ENCODE measurements at regions not wholly inside any gene's neighbourhood (a gene's known extent, or its start where the extent isn't known, plus 50 kb on each side); places are given as distances from the start of the nearest gene placed in this dataset.

GRCh38 chr2:83674050-83674449 lies 785.0 kb downstream of the SUCLG1 start:
- Mint-ChIP-seq H3K27me3 (no peaks in the 10 kb centered on the region), H3K27ac (no peak overlapping the region), H3K36me3 (ENCODE audit: low read depth) (no peaks in the 10 kb centered on the region), H3K4me3 (no peak overlapping the region), H3K4me1 (no peaks in the 10 kb centered on the region)
- DNase-seq: no peak
- H3K9me3 ChIP-seq (ENCODE audit: control insufficient read depth, low read length, poor library complexity, severe bottlenecking): no peaks in the 10 kb centered on the region
- ATAC-seq: no peak

GRCh38 chr2:83665894-83666293 lies 793.2 kb downstream of the SUCLG1 start:
- Mint-ChIP-seq H3K4me1 (no peaks in the 10 kb centered on the region), H3K36me3 (ENCODE audit: low read depth) (no peaks in the 10 kb centered on the region), H3K27me3 (no peaks in the 10 kb centered on the region), H3K4me3 (no peak overlapping the region), H3K27ac (no peak overlapping the region)
- DNase-seq (no peak), ATAC-seq (no peak)
- no peaks in the 10 kb centered on the region for H3K9me3 ChIP-seq (ENCODE audit: control insufficient read depth, low read length, poor library complexity, severe bottlenecking)

GRCh38 chr2:83665154-83665553 lies 793.9 kb downstream of the SUCLG1 start:
- Mint-ChIP-seq H3K4me1 (no peaks in the 10 kb centered on the region), H3K4me3 (no peak overlapping the region), H3K36me3 (ENCODE audit: low read depth) (no peaks in the 10 kb centered on the region), H3K27ac (no peak overlapping the region), H3K27me3 (no peaks in the 10 kb centered on the region)
- DNase-seq (no peak), ATAC-seq (no peak)
- H3K9me3 ChIP-seq (ENCODE audit: control insufficient read depth, low read length, poor library complexity, severe bottlenecking): no peaks in the 10 kb centered on the region

GRCh38 chr2:83661711-83662110 lies 797.4 kb downstream of the SUCLG1 start:
- Mint-ChIP-seq H3K27ac (no peak overlapping the region), H3K4me3 (no peak overlapping the region), H3K27me3 (no peaks in the 10 kb centered on the region), H3K36me3 (ENCODE audit: low read depth) (no peaks in the 10 kb centered on the region), H3K4me1 (no peaks in the 10 kb centered on the region)
- ATAC-seq (no peak), DNase-seq (no peak)
- no peaks in the 10 kb centered on the region for H3K9me3 ChIP-seq (ENCODE audit: control insufficient read depth, low read length, poor library complexity, severe bottlenecking)

- DNase-seq (no peak), ATAC-seq (no peak)
- Mint-ChIP-seq H3K4me1 (no peaks in the 10 kb centered on the region), H3K36me3 (ENCODE audit: low read depth) (no peaks in the 10 kb centered on the region), H3K4me3 (no peak overlapping the region), H3K27me3 (no peaks in the 10 kb centered on the region), H3K27ac (no peak overlapping the region)
- H3K9me3 ChIP-seq (ENCODE audit: control insufficient read depth, low read length, poor library complexity, severe bottlenecking): no peaks in the 10 kb centered on the region
Observed at GRCh38 chr2:83654091-83654611, 804.9 kb downstream of the SUCLG1 start.

- DNase-seq: no peak
- no peak for ATAC-seq
- H3K36me3 Mint-ChIP-seq (ENCODE audit: low read depth): no peaks in the 10 kb centered on the region
- H3K27me3 Mint-ChIP-seq: no peaks in the 10 kb centered on the region
- no peaks in the 10 kb centered on the region for H3K4me1 Mint-ChIP-seq
- no peaks in the 10 kb centered on the region for H3K9me3 ChIP-seq (ENCODE audit: control insufficient read depth, low read length, poor library complexity, severe bottlenecking)
- no peak overlapping the region for H3K27ac Mint-ChIP-seq
- no peak overlapping the region for H3K4me3 Mint-ChIP-seq
Observed at GRCh38 chr2:83650898-83651297, 808.2 kb downstream of the SUCLG1 start.

GRCh38 chr2:83650161-83650560 lies 808.9 kb downstream of the SUCLG1 start:
- Mint-ChIP-seq H3K4me1 (no peaks in the 10 kb centered on the region), H3K36me3 (ENCODE audit: low read depth) (no peaks in the 10 kb centered on the region), H3K27me3 (no peaks in the 10 kb centered on the region), H3K27ac (no peak overlapping the region), H3K4me3 (no peak overlapping the region)
- ATAC-seq (no peak), DNase-seq (no peak)
- H3K9me3 ChIP-seq (ENCODE audit: control insufficient read depth, low read length, poor library complexity, severe bottlenecking): no peaks in the 10 kb centered on the region

- Mint-ChIP-seq H3K4me1 (no peaks in the 10 kb centered on the region), H3K27me3 (no peaks in the 10 kb centered on the region), H3K36me3 (ENCODE audit: low read depth) (no peaks in the 10 kb centered on the region), H3K4me3 (no peak overlapping the region), H3K27ac (no peak overlapping the region)
- H3K9me3 ChIP-seq (ENCODE audit: control insufficient read depth, low read length, poor library complexity, severe bottlenecking): no peaks in the 10 kb centered on the region
- DNase-seq (no peak), ATAC-seq (no peak)
Observed at GRCh38 chr2:83640506-83640905, 818.6 kb downstream of the SUCLG1 start.

- Mint-ChIP-seq H3K36me3 (ENCODE audit: low read depth) (no peaks in the 10 kb centered on the region), H3K27ac (no peak overlapping the region), H3K4me3 (no peak overlapping the region), H3K27me3 (no peaks in the 10 kb centered on the region), H3K4me1 (no peaks in the 10 kb centered on the region)
- ATAC-seq (no peak), DNase-seq (no peak)
- no peaks in the 10 kb centered on the region for H3K9me3 ChIP-seq (ENCODE audit: control insufficient read depth, low read length, poor library complexity, severe bottlenecking)
Observed at GRCh38 chr2:83633423-83633822, 825.7 kb downstream of the SUCLG1 start.

- ATAC-seq: no peak
- H3K4me1 Mint-ChIP-seq: no peaks in the 10 kb centered on the region
- no peak overlapping the region for H3K27ac Mint-ChIP-seq
- H3K27me3 Mint-ChIP-seq: no peaks in the 10 kb centered on the region
- H3K36me3 Mint-ChIP-seq (ENCODE audit: low read depth): no peaks in the 10 kb centered on the region
- no peak overlapping the region for H3K4me3 Mint-ChIP-seq
- no peak for DNase-seq
- H3K9me3 ChIP-seq (ENCODE audit: control insufficient read depth, low read length, poor library complexity, severe bottlenecking): no peaks in the 10 kb centered on the region
Observed at GRCh38 chr2:83630351-83630750, 828.7 kb downstream of the SUCLG1 start.

GRCh38 chr2:83615511-83615910 lies 843.6 kb downstream of the SUCLG1 start:
- no peaks in the 10 kb centered on the region for H3K27me3 Mint-ChIP-seq
- H3K4me1 Mint-ChIP-seq: no peaks in the 10 kb centered on the region
- no peak overlapping the region for H3K4me3 Mint-ChIP-seq
- ATAC-seq (no peak), DNase-seq (no peak)
- no peaks in the 10 kb centered on the region for H3K9me3 ChIP-seq (ENCODE audit: control insufficient read depth, low read length, poor library complexity, severe bottlenecking)
- H3K27ac Mint-ChIP-seq: no peak overlapping the region
- H3K36me3 Mint-ChIP-seq (ENCODE audit: low read depth): no peaks in the 10 kb centered on the region

- H3K27ac Mint-ChIP-seq: no peak overlapping the region
- H3K27me3 Mint-ChIP-seq: no peaks in the 10 kb centered on the region
- DNase-seq: no peak
- H3K4me3 Mint-ChIP-seq: no peak overlapping the region
- no peak for ATAC-seq
- H3K9me3 ChIP-seq (ENCODE audit: control insufficient read depth, low read length, poor library complexity, severe bottlenecking): no peaks in the 10 kb centered on the region
- no peaks in the 10 kb centered on the region for H3K4me1 Mint-ChIP-seq
- H3K36me3 Mint-ChIP-seq (ENCODE audit: low read depth): no peaks in the 10 kb centered on the region
Observed at GRCh38 chr2:83613178-83613577, 845.9 kb downstream of the SUCLG1 start.

- Mint-ChIP-seq H3K4me1 (no peaks in the 10 kb centered on the region), H3K36me3 (ENCODE audit: low read depth) (no peaks in the 10 kb centered on the region), H3K27me3 (no peaks in the 10 kb centered on the region), H3K4me3 (no peak overlapping the region), H3K27ac (no peak overlapping the region)
- DNase-seq (no peak), ATAC-seq (no peak)
- H3K9me3 ChIP-seq (ENCODE audit: control insufficient read depth, low read length, poor library complexity, severe bottlenecking): no peaks in the 10 kb centered on the region
Observed at GRCh38 chr2:83602753-83603152, 856.3 kb downstream of the SUCLG1 start.

- no peaks in the 10 kb centered on the region for H3K36me3 Mint-ChIP-seq (ENCODE audit: low read depth)
- no peak for ATAC-seq
- no peak overlapping the region for H3K4me3 Mint-ChIP-seq
- no peak overlapping the region for H3K27ac Mint-ChIP-seq
- DNase-seq: no peak
- H3K27me3 Mint-ChIP-seq: no peaks in the 10 kb centered on the region
- H3K9me3 ChIP-seq (ENCODE audit: control insufficient read depth, low read length, poor library complexity, severe bottlenecking): no peaks in the 10 kb centered on the region
- H3K4me1 Mint-ChIP-seq: no peaks in the 10 kb centered on the region
Observed at GRCh38 chr2:83596592-83597282, 862.3 kb downstream of the SUCLG1 start.
